ENCODE measurements at regions not wholly inside any gene's neighbourhood (a gene's known extent, or its start where the extent isn't known, plus 50 kb on each side); places are given as distances from the start of the nearest gene placed in this dataset.

DNA sequence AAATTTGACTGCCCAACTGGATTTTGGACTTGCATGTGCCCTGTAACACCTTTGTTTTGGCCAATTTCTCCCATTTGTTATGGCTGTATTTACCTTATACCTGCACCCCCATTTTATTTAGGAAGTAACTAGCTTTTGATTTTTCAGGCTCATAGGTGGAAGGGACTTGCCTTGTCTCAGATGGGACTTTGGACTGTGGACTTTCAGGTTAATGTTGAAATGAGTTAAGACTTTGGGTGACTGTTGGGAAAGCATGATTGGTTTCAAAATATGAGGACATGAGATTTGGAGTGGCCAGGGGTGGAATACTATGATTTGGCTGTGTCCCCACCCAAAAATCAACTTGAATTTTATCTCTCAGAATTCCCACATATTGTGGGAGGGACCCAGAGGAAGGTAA lies 490.2 kb downstream of the PRR16 start:
- no peaks in the 10 kb centered on the region for H3K36me3 ChIP-seq
- no peak overlapping the region for H3K27ac ChIP-seq
- no peaks in the 10 kb centered on the region for H3K4me1 ChIP-seq (replicated peaks)
- no peak overlapping the region for H3K4me3 ChIP-seq
- H3K9me3 ChIP-seq (replicated peaks), result 0 out of 2 replicates have a peak, but pooled peaks cover 5% of the 10 kb centered on the region
- H3K27me3 ChIP-seq (replicated peaks), result no peaks in the 10 kb centered on the region
- DNase-seq (ENCODE audit: low read depth in 1 of 2, low spot score in 2 of 2), result no peak

DNA sequence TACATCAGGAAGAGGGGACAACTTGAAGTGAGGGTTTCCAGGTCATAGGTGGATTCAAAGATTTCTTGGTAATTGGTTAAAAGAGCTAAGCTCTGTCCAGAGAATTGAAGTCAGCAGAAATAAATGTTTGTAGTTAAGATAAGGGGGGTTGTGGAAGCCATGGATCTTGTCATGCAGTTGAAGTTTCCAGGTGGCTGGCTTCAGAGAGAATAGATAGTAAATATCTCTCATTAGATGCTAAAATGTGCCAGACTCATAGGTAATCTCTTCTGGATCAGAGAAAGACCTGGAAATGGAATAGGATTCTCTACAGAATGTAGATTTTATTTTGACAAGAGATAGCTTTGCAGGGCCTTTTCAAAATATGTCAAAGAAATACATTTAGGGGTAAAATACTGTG lies 491.7 kb downstream of the PRR16 start:
- Histone ChIP-seq H3K9me3 (replicated peaks) (0 out of 2 replicates have a peak, but pooled peaks cover 5% of the 10 kb centered on the region), H3K4me3 (no peak overlapping the region), H3K27ac (no peak overlapping the region), H3K27me3 (replicated peaks) (no peaks in the 10 kb centered on the region), H3K4me1 (replicated peaks) (no peaks in the 10 kb centered on the region), H3K36me3 (no peaks in the 10 kb centered on the region)
- no peak for DNase-seq (ENCODE audit: low read depth in 1 of 2, low spot score in 2 of 2)

GRCh38 chr5:120958877-120959485 lies 494.9 kb downstream of the PRR16 start:
- no peak for DNase-seq (ENCODE audit: low read depth in 1 of 2, low spot score in 2 of 2)

DNA sequence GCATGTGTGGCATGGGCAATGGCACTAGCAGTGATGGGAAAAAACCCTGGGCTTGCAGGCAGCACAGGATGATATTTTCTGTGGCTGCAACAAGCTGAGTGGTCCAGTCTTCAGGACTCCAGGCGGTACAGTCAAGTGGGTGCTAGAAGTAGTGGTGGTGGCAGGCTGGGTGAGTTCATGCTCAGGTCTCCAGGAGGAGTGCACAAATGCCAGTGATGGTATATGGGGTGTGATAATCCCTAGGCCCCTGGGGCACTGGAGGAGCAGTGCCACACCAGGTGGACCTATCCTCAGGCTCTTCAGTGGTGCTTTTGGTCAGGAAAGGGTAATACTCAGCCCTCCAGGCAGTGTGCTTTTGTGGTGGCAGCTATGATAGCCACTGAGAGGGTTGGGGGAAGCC lies 496.4 kb downstream of the PRR16 start:
- Histone ChIP-seq H3K4me1 (replicated peaks) (no peaks in the 10 kb centered on the region), H3K27me3 (replicated peaks) (no peaks in the 10 kb centered on the region), H3K9me3 (replicated peaks) (no peaks in the 10 kb centered on the region), H3K4me3 (no peak overlapping the region), H3K36me3 (no peaks in the 10 kb centered on the region), H3K27ac (no peak overlapping the region)
- DNase-seq (ENCODE audit: low read depth in 1 of 2, low spot score in 2 of 2), result no peak

More at GRCh38 chr5:120958877-120959485, 494.9 kb downstream of the PRR16 start:
- no peaks in the 10 kb centered on the region for H3K36me3 ChIP-seq
- H3K27ac ChIP-seq, result no peak overlapping the region
- no peaks in the 10 kb centered on the region for H3K9me3 ChIP-seq (replicated peaks)
- H3K27me3 ChIP-seq (replicated peaks), result no peaks in the 10 kb centered on the region
- H3K4me3 ChIP-seq, result no peak overlapping the region
- H3K4me1 ChIP-seq (replicated peaks), result no peaks in the 10 kb centered on the region

GRCh38 chr5:120967366-120967765 lies 503.3 kb downstream of the PRR16 start:
- Histone ChIP-seq H3K36me3 (no peaks in the 10 kb centered on the region), H3K27ac (no peak overlapping the region), H3K4me1 (replicated peaks) (no peaks in the 10 kb centered on the region), H3K27me3 (replicated peaks) (0 out of 2 replicates have a peak, but pooled peaks cover 2% of the 10 kb centered on the region), H3K9me3 (replicated peaks) (no peaks in the 10 kb centered on the region), H3K4me3 (no peak overlapping the region)
- DNase-seq (ENCODE audit: low read depth in 1 of 2, low spot score in 2 of 2), result no peak

- no peak for DNase-seq (ENCODE audit: low read depth in 1 of 2, low spot score in 2 of 2)
- no peak overlapping the region for H3K4me3 ChIP-seq
Measured at GRCh38 chr5:120974690-120975089, 510.6 kb downstream of the PRR16 start.

DNA sequence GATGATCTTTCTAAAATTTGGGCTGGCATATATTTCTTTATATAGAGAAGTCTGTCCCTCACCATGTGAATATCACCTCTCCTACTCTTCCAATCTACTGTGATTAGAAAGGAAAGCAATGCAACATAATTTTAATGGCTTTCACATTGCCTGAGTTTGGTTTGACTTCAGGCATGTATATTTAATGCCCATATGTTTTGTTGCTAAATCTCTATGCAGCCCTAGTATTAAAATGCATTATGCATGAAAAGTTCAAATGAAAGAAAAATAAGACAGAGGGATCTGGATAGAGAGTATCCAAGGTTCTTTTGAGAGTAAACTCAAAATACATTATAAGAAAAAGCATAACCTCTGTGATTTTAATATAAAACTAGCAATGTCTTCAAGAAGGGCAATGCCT lies 518.3 kb downstream of the PRR16 start:
- no peaks in the 10 kb centered on the region for H3K36me3 ChIP-seq
- H3K4me1 ChIP-seq (replicated peaks), result no peaks in the 10 kb centered on the region
- no peak for DNase-seq (ENCODE audit: low read depth in 1 of 2, low spot score in 2 of 2)
- no peaks in the 10 kb centered on the region for H3K27me3 ChIP-seq (replicated peaks)
- H3K27ac ChIP-seq, result no peak overlapping the region
- H3K4me3 ChIP-seq, result no peak overlapping the region
- no peaks in the 10 kb centered on the region for H3K9me3 ChIP-seq (replicated peaks)

More at GRCh38 chr5:120974690-120975089, 510.6 kb downstream of the PRR16 start:
- Histone ChIP-seq H3K4me1 (replicated peaks) (no peaks in the 10 kb centered on the region), H3K27ac (no peak overlapping the region), H3K36me3 (no peaks in the 10 kb centered on the region), H3K9me3 (replicated peaks) (no peaks in the 10 kb centered on the region), H3K27me3 (replicated peaks) (no peaks in the 10 kb centered on the region)

GRCh38 chr5:120985526-120985925 lies 521.4 kb downstream of the PRR16 start:
- Histone ChIP-seq H3K4me3 (no peak overlapping the region), H3K27me3 (replicated peaks) (no peaks in the 10 kb centered on the region), H3K9me3 (replicated peaks) (no peaks in the 10 kb centered on the region), H3K36me3 (no peaks in the 10 kb centered on the region), H3K27ac (no peak overlapping the region), H3K4me1 (replicated peaks) (no peaks in the 10 kb centered on the region)
- no peak for DNase-seq (ENCODE audit: low read depth in 1 of 2, low spot score in 2 of 2)

GRCh38 chr5:120988491-120988890 lies 524.4 kb downstream of the PRR16 start:
- Histone ChIP-seq H3K27me3 (replicated peaks) (no peaks in the 10 kb centered on the region), H3K4me1 (replicated peaks) (no peaks in the 10 kb centered on the region), H3K27ac (no peak overlapping the region), H3K4me3 (no peak overlapping the region), H3K36me3 (no peaks in the 10 kb centered on the region), H3K9me3 (replicated peaks) (no peaks in the 10 kb centered on the region)
- DNase-seq (ENCODE audit: low read depth in 1 of 2, low spot score in 2 of 2), result no peak

GRCh38 chr5:120988941-120989340 lies 524.8 kb downstream of the PRR16 start:
- no peak for DNase-seq (ENCODE audit: low read depth in 1 of 2, low spot score in 2 of 2)
- Histone ChIP-seq H3K27me3 (replicated peaks) (no peaks in the 10 kb centered on the region), H3K27ac (no peak overlapping the region), H3K4me1 (replicated peaks) (no peaks in the 10 kb centered on the region), H3K4me3 (no peak overlapping the region), H3K36me3 (no peaks in the 10 kb centered on the region), H3K9me3 (replicated peaks) (no peaks in the 10 kb centered on the region)

GRCh38 chr5:120991569-120991968 lies 527.5 kb downstream of the PRR16 start:
- Histone ChIP-seq H3K9me3 (replicated peaks) (no peaks in the 10 kb centered on the region), H3K27me3 (replicated peaks) (no peaks in the 10 kb centered on the region), H3K4me1 (replicated peaks) (no peaks in the 10 kb centered on the region), H3K36me3 (no peaks in the 10 kb centered on the region), H3K27ac (no peak overlapping the region), H3K4me3 (no peak overlapping the region)
- no peak for DNase-seq (ENCODE audit: low read depth in 1 of 2, low spot score in 2 of 2)

GRCh38 chr5:120994112-120994511 lies 530.0 kb downstream of the PRR16 start:
- H3K27me3 ChIP-seq (replicated peaks), result no peaks in the 10 kb centered on the region
- H3K9me3 ChIP-seq (replicated peaks), result no peaks in the 10 kb centered on the region
- no peaks in the 10 kb centered on the region for H3K4me1 ChIP-seq (replicated peaks)
- no peaks in the 10 kb centered on the region for H3K36me3 ChIP-seq
- H3K27ac ChIP-seq, result no peak overlapping the region
- DNase-seq (ENCODE audit: low read depth in 1 of 2, low spot score in 2 of 2), result no peak
- no peak overlapping the region for H3K4me3 ChIP-seq

DNA sequence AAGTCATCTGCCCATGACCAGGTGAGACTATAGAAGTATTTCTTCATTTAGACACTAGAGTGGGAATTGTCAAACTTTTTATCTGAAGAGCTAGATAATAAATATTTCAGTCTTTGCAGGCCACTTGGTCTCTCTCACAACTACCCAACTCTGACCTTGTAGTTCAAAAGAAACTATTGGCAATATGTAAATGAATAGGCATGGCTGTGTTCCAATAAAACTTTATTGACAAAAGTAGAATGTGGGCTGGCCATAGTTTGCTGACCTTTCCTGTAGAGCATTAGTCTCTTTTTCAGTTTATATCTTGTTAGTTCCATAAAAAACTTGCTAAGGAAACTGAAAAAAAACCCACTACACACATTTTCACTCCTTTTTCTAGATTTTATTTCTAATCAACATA lies 535.5 kb downstream of the PRR16 start:
- Histone ChIP-seq H3K36me3 (no peaks in the 10 kb centered on the region), H3K9me3 (replicated peaks) (no peaks in the 10 kb centered on the region), H3K27ac (no peak overlapping the region), H3K27me3 (replicated peaks) (no peaks in the 10 kb centered on the region), H3K4me3 (no peak overlapping the region), H3K4me1 (replicated peaks) (no peaks in the 10 kb centered on the region)
- no peak for DNase-seq (ENCODE audit: low read depth in 1 of 2, low spot score in 2 of 2)

DNA sequence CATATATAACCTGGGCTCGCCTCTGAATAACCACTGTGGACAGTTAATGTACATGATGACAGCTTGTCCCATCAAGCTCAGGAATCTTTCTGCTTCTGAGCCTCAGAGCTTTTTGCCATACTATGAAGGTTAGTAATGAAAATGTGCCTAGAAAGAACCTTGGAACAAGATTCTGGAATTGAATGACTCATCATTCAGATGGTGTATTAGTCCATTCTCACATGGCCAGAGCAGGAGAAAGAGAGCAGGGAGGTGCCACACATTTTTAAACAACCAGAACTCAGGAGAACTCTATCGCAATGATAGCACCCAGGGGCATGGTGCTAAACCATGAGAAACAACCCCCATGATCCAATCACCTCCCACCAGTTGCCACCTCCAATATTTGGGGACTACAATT lies 542.1 kb downstream of the PRR16 start:
- Histone ChIP-seq H3K4me3 (no peak overlapping the region), H3K9me3 (replicated peaks) (no peaks in the 10 kb centered on the region), H3K36me3 (no peaks in the 10 kb centered on the region), H3K4me1 (replicated peaks) (no peaks in the 10 kb centered on the region), H3K27ac (no peak overlapping the region), H3K27me3 (replicated peaks) (no peaks in the 10 kb centered on the region)
- DNase-seq (ENCODE audit: low read depth in 1 of 2, low spot score in 2 of 2), result no peak

- Histone ChIP-seq H3K4me3 (no peak overlapping the region), H3K9me3 (replicated peaks) (no peaks in the 10 kb centered on the region), H3K36me3 (no peaks in the 10 kb centered on the region), H3K27ac (no peak overlapping the region), H3K4me1 (replicated peaks) (no peaks in the 10 kb centered on the region), H3K27me3 (replicated peaks) (no peaks in the 10 kb centered on the region)
- DNase-seq (ENCODE audit: low read depth in 1 of 2, low spot score in 2 of 2), result no peak
Measured at GRCh38 chr5:121008041-121008440, 543.9 kb downstream of the PRR16 start.
